Superior temporal gyrus (tissue), 1 donor: ENCODE measurements at regions not wholly inside any gene's neighbourhood (a gene's known extent, or its start where the extent isn't known, plus 50 kb on each side); places are given as distances from the start of the nearest gene placed in this dataset.

Experiments used
- DNase-seq: peaks from one replicate; pipeline ENCODE4 v3.0.0-alpha.2; 2016; ENCODE audit errors: extremely low spot score

DNA sequence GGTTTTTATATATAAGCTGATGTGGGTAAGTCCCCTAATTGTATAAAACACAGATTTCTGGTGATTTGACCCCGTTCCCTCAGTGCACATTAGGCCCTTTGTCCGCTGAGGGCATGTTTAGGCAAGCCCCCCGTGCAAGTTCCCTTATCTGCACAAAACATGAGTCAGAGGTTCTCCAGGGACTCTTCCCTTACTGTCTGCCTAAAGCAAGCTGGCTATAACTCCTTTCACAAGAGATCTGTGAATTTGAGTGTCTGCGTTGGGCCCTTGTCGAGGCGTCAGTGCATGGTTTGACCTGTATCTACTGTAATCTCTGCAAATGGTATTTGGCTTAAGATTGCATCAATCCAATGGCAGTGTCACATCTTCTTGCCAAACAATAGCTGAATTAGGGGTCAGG is 712.8 kb downstream of the CDH8 start:
- no peak for DNase-seq

DNA sequence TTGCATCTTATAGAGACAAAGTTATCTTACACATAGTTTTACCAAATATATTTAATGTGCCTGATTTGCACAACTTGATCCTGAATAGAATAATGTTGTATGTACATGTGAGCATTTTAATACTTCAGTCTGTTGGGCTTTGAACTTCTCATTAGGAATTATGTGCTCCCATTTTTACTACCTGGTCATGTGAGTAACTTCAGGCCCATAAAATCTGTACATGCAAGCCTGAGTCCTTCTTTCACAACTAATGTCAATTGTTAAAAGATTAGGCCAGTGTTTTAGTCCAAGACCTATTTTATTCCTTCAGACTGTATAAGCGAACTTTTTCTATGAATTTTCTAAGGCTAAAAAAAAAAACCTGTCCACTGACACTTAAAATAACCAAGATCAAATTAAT is 715.4 kb downstream of the CDH8 start:
- DNase-seq = no peak

DNA sequence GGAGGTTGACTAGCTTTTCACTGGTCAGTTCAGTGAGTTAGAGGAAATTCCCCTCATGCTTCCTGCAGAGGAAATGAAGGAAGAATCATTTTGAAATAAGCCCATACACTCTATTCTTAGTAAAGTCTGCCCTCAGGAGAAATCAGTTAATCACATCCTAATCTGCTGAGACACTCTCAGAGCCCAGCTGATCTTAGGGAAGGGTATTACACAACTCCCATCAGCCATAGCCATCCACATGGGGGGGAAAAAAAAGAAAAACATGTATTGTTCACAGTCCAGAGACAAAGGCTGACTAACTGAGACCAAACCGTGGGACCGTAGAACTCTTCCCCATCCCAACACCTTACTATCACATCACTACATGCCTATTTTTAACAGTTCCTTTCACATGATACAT is 722.3 kb downstream of the CDH8 start:
- DNase-seq = no peak

DNA sequence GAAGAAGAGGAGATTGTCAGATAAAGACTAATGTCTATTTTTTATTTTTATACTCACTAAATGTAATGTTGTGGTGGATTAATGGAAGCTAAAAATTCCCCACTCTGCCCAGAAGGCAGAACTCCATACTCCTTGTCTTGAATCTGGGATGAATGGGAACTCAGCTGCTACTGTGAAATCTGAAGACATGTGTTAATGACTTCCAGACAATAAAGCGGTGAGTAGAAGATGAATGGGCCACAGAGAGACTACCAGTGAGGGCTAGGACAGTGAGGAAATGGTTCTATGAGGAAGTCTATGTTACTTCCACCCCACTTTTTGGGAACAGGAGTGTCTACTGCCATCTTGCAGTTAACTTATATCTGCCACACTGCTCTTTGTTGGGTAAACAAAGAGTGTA is 726.9 kb downstream of the CDH8 start:
- DNase-seq = no peak

DNA sequence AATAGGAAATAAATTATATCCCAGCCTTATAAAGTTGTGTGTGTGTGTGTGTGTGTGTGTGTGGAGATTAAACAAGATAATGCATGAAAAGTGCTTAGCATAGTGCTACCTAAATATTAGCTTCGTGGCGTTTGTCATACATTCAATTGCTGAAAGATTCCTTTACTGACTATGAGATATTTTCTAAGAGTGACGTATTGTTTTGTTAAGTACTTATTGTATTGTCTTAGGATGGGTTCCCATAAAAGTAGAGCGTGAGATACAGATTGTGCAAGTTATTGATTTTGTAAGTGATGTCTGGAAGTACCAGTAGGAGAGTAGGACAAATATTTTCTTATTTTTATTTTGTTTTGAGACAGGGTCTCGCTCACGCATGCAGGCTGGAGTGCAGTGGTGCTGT is 730.0 kb downstream of the CDH8 start:
- no peak for DNase-seq

DNA sequence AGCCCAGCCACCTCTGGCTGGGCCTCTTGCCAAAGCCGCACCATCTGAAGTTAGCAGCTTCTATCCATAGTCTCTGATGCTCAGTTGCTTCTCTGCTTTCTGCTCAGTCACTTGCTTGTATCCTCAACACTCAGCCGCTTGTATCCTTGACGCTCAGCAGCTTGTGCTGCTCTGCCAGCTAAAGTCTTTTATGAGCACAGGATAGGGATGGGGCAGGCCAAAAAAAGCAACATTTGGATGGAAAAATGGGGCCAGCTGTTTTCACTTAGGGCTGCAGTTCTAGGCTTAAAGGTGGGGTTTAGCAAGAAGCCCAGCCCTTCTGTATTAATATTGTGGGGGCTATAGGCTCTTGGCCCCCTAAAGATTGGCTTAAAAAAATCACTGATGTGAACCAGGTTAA is 739.4 kb downstream of the CDH8 start:
- no peak for DNase-seq

DNA sequence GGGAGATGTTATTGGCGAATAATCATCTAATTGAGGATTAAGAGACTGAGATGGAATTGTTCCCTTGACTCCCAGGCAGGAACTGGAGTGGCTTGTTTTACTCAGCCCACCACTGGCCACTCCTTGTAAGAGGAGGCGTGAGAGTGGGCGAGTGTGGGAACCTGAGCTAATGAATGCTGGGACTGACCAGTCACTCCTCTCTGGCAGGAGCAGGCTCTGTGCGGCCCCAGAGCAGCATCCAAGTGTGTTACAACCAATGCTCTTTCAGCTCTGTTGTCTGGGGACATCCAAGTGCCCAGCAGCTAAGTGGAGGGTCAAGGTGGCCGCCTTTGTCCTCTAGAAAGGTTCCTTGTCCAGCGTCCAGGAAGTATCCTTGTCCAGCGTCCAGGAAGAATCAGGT is 739.9 kb downstream of the CDH8 start:
- no peak for DNase-seq

DNA sequence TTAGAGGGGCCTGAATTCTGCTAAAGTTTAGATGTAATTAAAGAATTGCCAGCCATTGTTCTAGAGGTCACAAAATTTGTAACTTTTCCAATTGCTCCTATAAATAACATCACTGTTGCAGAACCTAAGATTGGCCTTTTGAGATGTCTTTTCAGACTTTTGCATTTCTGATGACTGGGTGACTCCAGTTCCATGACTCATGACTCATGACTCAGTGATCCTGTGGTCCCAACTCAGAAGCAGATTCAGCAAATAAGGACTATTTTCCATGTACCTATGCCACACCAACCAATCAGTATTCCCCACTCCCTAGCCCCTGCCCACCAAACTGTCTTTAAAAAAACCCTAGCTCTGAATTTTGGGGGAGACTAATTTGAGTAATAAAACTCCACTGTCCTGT is 740.9 kb downstream of the CDH8 start:
- no peak for DNase-seq

DNA sequence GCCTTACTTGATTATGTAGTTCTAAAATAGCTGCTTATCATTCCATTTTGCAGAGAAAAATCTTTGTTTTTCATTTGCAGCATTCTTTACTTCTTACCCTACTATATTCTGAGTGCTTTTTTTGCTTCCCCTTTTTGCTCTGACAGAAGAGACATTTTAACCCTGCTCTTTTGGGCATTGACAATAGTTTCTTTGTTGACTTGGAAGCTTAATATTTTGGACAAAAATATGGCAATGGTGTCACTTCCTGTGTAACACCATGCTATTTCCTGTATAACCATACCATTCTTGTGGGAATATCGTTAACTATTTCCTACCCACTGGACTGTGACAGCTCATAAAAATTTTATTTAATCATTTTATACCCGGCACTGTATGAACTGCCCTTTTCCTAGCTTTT is 747.1 kb downstream of the CDH8 start:
- no peak for DNase-seq

DNA sequence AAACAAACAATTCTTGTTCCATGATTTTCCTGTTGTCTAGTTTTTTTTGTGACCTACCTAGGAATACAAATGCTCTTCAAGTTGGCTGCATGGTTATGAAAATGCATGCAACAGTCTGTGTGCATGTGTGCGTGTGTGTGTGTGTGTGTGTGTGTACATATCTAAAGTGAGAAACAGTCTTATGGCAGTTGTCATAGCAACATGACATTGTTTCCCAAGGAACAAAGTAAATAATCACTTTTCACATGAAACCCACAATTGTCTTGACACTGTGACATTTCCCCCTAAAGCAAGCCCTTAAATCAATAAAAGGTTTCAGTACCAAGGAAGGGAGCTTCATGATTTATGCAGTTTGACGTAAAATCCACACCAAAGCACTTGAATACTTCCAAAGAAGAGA is 758.4 kb downstream of the CDH8 start:
- DNase-seq = no peak

DNA sequence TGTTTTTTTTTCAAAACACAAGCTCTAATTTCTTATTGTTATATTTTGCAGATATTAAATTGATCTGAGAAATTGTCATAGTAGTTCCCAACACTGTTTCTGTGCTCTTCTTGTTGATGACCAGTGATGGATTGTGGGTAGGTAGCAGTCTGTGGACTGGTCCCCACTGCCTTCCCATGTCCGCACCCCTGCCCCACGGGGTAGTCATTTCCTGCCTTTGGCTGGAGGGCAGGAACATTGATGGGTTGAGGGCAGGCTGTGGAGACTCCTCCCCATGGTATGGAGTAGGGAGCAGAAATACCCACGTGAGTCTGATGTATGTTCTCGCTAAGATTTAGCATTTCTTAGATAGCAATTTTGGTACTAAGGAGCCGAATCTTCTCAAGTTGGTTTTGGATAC is 762.0 kb downstream of the CDH8 start:
- no peak for DNase-seq

DNA sequence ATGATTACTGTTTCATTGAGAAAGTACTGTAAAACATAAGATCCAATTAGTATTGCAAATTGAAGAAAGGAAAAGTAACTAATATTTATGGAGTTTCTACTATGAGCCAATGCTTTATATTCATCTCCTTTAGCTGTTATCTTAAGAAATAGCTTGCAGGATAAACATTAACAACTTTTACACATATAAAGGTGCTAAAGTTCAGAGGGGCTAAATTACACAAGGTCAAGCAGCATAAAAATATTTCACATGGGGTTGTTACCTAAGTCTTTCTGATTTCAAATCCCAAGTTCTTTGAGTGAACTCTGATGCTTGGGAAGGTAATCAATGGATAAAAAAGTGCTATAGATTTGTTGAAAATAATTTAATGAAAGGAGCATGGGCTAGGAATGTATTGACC is 765.5 kb downstream of the CDH8 start:
- no peak for DNase-seq

DNA sequence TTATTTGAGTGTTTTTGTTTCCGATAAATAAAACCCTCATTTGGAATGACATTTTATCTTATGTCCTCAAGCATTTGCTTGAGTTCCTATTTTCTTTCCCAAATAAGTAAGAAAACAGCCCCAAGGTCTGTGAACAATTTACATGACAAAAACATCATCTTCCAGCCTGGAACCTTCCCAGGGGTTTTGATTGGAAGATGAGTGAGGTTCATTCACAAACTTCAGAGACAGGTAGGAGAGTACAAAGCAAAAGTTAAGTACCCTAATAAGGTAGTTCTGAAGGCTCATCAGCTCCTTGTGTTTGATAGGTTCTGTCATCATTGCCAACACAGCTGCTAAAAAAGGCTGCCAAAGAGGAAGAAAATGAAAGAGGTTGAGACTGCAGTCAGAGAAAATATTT is 772.8 kb downstream of the CDH8 start:
- DNase-seq = no peak

DNA sequence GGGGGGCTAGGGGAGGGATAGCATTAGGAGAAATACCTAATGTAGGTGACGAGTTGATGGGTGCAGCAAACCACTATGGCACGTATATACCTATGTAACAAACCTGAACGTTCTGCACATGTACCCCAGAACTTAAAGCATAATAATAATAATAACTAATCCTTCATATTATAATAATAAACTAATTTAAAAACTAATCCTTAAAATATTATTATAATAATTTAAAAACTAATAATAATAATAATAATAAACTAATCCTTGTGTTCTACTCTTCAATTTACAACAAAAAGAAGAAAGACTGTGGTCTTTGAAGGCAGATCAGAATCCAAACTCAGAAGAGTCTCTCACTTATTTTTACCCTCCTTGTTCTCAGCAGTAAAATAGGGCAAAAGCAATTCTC is 774.9 kb downstream of the CDH8 start:
- DNase-seq = no peak

DNA sequence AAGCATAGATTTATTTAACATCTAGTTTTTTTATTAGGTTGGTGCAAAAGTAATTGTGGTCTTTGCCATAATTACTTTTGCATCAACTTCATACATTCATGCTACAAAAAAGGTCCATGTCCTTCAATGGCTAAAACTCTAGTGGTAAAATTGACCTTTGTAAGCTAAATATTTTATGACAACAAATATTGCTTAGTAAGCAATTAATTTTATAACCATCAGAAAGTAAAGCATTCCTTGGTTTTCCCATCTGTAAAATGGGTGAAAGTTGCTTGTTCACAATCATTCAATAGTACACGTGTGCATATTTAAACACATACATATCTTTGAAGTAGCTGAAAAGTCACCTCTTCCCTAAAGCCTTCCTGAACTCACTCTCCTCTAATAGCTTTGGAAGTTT is 789.6 kb downstream of the CDH8 start:
- no peak for DNase-seq

DNA sequence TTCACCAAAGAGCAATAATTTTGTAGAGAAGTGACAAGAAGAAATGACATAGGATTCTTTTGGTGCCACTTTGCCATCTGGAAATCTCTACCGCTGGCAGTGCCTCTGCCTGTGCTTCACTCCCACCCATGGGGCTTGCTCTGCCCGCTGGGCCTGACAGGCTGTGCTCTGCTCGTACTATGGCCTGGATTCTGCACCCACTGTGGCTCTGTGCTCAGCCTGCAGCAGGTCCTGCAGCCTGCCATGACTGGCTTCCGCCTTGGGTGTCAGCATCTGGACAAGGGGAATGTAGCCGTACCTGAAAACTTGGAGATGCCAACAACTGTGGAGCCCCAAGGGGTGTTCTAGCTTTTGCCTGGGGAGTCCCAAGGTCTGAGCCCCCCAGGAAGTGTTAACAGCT is 792.3 kb downstream of the CDH8 start:
- no peak for DNase-seq

DNA sequence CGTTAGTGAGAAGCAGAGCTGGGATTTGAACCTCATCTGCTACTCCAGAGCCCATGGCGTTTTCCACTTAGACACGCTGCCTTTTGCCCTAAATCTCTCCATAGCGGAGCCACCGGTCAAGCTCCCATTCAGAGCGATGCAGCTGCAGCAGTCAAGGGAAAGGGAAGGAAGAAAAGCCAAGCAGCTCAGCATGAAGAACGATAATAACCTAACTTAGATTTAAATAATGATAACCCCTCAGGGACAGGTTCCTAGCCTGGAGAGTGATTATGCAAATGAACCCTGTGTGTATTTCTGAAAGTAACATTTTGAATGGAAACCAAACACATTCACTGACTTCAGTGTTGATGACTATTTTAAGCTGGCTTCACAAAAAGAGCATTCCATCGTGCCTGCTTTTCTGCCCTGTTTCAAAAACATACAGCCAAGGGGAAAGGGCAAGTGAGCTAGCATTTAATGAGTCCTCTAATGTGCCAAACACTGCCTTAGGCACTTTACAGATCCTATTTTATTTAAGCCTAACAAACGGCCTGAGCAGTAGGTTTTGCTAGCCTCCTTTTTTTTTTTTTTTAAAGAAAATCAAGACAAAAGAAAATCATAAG is 798.3 kb downstream of the CDH8 start:
- no peak for DNase-seq

DNA sequence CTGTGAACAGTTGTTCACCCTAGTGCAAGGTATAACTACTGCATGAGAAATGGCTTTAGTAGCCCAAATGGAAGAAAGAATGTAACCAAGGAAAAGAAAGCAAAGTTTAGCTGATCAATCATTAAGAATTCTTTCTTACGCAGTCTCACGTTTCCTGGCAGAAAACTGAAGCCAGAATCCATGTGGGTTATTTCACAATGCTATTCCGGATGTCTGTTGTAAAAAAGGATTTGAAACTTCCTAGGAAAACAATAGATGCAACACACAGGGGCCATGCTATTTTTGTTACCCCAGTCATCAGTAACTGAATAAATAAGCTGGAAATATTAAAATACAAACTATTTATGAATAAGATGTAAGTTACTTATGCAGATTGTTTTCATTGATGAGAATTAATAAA is 802.5 kb downstream of the CDH8 start:
- DNase-seq = no peak

DNA sequence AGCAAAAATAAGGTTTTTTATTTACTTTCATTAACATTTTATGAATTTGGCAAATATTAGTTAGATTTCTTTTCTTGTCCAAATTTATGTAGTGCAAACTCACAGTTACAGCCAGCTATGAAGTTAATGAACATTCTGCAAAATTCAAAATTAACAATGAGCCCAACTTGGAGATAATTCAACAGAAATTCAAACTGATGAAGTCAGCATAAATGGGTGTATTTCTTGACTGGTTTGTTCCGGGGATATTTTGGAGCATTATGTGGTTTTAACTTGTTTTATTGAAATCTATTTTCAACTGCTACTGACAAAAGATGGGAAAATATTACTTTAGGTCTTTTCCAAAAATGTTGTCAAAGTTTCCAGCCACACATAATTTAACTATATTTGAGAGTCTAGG is 807.9 kb downstream of the CDH8 start:
- no peak for DNase-seq

DNA sequence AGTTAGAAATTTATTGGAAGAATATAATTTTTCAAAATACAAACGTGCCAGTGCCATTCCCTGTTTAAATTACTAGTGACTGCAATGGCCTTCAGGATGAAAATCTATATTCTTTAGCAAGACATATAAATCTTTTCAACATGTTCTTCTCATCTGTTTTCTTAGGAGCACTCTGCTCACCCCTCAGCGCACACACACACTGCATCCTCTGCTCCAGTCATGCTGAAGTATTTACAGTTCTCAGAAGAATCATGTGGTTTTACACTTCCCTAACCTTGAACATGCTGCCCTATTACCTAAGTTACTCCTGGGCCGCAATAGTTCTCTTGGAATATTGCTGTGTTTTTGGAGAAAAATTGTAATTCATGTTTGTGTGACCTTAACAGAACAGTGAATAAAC is 820.6 kb downstream of the CDH8 start:
- DNase-seq = no peak

DNA sequence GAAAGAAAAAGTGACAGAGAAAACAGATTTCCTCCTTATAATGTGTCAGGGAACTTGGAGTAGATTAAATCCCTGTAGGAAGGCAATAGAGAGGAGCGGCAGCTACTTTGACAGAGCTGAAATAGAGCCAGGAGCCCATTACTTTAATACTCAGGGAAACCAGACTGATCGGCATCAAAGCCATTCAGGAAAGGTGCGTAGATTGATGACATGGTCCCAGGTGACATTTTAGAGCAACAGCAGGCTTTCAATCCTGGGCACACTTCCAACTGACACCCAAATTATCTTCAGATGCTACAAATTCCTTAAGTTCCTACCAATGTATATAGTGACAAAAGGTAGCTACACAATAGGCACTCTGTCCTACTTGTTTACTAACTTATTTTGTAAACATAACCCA is 821.5 kb downstream of the CDH8 start:
- DNase-seq = no peak

DNA sequence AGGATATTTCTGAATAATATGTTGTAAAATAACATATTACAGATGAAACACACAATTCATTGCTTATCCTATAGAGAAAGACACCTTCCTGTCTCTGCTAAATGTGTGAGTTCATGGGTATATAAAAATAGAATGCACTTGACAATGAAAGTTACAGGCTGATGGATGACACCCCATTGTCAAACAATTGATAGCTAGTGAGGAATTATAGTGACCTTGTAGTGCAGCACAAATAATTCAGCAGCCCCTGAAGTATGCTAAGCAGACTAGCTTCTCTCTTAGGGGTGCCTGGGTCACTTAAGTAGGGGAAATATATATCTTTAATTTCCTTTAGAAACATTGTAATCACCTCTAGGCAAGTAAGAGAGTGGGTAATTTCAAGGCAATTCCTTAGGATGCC is 826.2 kb downstream of the CDH8 start:
- no peak for DNase-seq

DNA sequence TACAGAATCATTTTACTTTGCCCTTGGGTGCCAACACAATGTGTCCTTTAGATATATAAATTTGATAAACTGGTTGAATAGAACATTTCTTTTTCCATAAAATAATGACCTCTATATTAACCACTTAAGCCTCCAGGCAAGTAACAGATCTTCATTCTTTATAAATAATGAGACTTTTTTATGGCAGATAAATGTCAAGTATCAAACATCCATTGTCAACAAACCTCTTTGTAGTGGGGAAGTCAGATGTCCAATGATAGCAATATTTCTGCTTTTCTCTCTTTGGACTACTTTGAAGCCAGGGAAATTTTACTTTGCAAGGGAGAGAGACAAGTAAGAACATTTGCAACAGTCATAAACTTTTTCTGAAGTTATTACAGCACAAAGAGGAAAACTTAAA is 841.2 kb downstream of the CDH8 start:
- DNase-seq = no peak

DNA sequence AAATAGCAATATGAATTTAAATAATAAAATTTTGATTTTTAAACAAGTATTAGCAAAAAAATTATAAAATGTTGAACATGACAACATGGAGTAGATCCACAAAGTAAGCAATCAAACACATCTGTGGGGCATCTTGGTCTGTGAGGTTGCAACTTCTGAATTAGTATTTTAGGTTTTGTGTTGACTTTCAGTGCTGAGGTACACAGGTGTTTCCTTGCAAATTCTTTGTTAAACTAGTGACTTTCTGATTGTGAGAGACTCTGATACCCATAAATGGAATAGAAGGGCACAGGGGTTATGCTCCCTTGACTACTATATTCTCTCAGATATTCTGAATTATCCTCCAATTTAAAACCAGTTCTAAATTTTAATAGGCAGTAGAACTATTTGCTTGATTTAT is 841.7 kb downstream of the CDH8 start:
- no peak for DNase-seq

DNA sequence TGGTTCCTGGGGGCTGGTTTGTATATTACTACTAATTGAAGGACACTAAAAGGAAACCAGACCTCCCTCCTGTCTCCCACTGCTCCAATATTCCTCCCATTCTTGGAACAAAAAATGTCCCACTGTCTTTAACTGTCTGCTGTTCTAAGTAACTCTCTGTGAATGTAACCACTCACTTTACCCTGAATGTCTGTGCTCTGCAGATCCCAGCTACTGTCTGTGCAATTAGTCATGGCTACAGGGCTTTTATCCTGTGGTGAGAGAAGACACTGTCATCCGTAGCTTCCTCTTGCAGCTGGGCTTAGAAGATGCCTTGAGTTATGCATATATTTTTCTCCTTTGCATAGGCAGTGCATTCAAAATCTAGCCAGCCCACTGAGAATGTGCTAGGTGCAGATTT is 853.8 kb downstream of the CDH8 start:
- DNase-seq = no peak
